Suppressor macrophage treated with lipopolysaccharide for 4 hours (primary cell): ENCODE measurements at regions not wholly inside any gene's neighbourhood (a gene's known extent, or its start where the extent isn't known, plus 50 kb on each side); places are given as distances from the start of the nearest gene placed in this dataset.

Source experiments
- DNase-seq: peaks from one replicate; pipeline ENCODE4 v3.0.0-alpha.2; 2020

DNA sequence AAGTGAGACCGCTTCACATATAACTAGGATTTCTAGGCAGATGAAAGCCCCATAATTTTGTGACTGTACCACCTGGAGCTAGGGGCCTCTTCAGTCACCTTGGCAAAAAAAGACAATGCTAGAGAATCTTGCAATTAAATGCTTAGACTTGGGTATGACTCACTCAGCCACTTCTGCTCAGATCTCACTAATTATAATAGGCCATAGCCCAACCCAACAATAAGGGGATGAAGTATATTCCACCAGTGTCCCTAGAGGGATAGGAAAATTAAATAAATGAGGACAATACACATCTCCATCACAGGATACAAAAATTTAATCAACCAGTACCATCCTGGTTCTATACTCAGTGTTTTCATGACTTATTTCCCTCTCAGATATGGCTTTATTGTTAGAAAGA lies 1079.9 kb upstream of the C9orf72 start:
- no peak for DNase-seq

DNA sequence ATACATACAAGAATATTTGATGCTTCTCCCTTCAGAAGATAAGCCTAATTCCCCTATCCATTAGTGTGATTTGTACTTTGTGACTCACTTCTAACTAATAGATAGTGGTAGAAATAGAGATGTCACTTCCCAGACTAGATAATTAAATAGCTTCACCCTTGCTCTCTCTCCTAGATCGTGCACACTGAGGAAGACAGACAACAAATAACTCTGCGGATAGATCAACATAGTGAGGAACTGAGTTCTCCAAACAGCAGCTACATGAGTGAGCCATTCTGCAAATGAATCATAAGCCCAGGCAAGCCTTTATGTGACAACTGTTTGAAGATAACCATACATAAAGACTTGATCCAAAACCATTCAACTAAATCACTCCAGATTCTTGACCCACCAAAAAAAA lies 1083.4 kb upstream of the C9orf72 start:
- no peak for DNase-seq

DNA sequence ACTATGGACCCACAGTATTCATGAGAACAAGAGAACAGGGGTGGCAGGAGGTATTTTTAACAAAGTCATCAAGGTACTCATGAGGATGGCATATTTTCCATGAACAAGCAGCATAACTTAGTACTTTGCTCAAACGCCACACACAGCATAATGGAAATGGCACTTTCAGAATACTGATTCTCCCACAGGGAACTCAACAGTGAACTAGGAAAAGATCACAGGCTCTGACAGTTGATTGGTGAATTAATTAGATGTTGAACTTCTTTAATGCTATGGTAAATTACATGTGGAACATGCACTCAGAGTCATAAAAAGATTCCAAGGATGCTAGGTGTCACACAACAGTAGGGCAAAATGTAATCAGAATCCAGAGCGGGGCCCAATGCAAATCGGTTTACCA lies 1088.6 kb upstream of the C9orf72 start:
- no peak for DNase-seq

DNA sequence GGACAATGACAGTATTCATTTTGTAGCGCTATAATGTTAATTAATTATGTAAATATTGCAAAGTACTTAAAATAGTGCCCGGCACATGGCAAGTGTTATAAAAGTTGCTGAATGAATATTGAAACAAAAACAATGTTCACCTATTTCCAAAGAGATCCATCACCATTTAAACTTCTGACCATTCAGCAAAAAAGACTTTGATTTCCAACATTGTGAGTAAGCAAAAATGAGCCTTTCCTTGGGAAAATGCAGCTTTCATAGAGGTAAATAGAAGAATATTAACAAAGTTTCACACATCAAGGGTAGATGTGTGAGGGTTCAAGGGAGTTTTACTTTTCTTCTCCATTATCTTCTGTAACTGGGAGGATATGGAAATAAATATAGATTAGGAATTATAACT lies 1089.4 kb upstream of the C9orf72 start:
- no peak for DNase-seq

DNA sequence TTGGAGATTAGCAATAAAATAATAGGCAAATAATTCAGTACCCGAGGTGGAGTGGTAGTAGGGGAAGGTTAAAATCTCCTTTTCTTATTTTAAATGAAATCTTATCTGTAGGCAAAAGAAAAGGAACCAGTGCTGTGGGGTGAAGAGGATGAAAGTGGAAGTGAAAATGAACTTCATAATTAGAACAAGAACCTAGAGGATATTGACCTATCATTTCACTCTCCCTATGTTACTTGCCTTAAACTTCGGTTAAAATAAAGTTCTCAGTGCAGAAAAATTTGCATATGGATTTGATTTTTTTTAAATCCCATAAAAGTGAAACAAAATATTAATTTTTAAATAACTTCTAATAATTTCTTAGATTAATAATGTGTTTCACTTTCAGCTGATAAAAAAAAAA lies 1094.9 kb upstream of the C9orf72 start:
- DNase-seq: no peak

DNA sequence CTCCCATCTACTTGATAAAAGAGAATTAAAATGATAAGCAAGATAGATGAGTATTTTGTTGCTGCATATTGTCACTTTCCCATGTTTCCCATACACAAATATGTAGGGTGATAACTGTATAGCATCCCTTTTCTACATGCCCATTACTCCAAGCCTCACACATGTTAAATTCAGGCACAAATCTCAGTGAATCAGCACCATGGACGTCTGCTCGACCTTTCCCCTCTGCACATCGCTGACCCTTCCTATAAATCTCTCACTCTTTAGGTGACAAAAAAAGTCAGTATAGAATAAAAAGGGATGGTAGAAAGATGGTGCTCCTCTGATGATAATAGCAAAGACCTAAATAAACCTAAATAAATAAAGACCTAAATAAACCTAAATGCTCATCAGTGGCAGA lies 1097.7 kb upstream of the C9orf72 start:
- no peak for DNase-seq

DNA sequence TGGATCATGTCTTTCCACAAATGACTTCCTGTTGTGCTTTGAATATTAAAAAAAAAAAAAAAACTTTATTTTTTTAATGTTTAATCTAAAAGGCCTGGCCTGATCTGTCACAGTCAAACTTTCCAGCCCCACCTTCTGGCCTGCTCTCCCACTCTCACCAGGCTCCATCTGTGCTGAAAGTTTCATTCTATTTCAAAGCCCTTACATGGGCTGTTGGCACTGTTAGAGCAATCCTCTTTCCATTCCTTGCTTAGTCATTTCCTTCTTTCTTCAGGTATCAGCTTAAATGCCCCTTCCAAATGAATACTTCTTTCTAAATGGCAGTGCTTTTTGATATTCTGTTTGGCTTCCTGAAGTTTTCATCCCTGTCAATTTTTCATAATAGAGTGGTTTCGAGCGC lies 1104.8 kb upstream of the C9orf72 start:
- DNase-seq: no peak

DNA sequence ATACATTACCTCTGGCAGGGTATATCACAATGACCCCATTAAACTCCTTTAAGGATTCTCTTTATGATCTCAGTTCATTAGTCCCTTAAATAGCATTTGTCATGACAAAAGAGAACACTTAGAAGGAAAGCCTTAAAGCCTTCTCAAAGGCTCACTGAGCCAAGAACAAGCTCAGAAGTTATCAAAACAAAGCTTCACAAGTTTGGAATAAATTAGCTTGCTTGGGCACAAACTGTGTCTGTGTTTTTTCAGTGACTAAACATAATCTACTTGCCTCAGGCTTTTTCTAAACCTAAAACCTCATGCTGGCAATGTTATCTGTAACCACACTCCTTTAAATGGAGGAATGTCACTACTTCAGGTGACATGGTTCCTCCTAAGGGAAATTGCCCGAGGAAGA lies 1114.9 kb upstream of the C9orf72 start:
- DNase-seq: no peak

DNA sequence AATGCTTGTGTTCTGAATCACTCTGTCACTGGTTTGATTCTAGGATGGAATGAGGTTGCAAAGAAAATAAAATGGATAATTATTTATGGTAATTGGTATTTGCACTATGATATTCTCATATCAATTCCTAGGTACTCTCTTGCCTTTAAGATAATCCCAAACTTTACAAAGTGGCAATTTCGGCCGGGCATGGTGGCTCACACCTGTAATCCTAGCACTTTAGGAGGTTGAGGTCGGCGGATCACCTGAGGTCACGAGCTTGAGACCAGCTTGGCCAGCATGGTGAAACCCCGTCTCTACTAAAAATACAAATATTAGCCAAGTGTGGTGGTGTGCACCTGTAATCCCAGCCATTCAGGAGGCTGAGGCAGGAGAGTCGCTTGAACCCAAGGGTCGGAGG lies 1118.7 kb upstream of the C9orf72 start:
- DNase-seq: no peak

DNA sequence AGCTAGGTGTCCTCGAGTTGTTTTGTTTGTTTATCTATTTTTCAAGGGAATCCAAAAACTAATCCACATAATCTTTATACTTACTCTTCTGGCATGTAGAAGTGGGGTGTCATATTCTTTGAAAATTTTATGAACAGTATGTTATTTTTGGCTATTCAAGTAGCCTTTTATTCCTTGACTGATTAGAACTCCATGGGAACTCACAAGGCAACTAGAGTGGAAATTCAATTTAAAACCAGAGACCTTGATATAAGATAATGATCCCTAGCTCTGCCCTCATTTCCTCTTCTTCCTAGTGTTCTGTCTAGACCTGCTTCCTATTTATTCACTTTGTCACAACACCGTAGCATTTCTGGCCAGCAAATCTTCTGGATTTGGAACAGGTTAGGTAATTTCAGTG lies 1123.7 kb upstream of the C9orf72 start:
- no peak for DNase-seq

DNA sequence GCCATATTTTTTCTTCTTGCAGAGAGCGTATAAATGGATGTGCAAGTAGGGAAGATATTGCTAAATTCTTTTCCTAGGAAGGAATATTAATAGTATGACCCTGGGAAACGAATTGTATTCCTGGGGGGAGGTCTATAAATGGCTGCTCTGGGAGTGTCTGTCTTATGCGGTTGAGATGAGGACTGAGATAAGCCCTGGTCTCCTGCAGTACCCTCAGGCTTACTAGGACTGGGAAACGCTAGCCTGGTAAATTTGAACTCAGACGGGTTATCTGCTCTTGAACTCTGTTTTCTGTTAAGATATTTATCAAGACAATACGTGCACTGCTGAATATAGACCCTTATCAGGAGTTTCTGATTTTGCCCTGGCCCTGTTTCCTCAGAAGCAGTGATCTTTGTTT lies 1126.4 kb upstream of the C9orf72 start:
- DNase-seq: no peak

DNA sequence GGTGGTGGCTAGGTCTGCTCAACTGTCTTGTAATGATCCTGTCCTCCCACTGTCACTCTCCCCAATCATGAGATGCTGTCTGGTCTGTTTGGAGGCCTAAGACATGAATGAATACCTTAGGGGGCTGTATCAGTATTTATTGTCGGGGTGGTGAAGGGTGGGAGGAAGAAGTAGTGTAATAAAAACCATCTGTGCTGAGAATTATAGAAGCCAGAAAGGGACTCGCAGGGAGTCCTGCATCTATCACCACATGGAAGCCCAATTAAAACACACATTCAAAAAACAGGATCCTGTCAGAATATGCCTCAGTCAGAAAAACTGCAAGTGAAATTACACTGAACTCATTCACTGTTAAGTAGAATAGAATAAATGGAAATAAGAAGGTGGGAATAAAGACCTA lies 1134.3 kb upstream of the C9orf72 start:
- DNase-seq: no peak

DNA sequence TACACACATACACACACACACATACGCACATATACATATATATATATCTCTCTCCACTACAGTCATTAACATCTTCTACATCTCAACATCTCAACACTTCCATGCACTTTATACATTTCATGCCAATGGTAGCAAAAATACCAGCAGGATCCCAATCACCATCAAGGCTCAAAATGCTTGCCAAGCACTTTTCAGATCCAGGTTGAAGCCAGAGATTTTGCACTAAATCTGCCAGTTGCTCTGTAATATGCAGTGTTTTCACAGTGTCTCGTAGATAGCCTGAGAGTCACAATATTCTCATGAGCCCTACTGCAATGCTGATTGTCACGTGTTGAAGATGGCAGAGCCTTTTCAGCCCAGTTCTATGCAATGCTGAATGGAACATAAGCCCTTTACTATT lies 1140.9 kb upstream of the C9orf72 start:
- no peak for DNase-seq

DNA sequence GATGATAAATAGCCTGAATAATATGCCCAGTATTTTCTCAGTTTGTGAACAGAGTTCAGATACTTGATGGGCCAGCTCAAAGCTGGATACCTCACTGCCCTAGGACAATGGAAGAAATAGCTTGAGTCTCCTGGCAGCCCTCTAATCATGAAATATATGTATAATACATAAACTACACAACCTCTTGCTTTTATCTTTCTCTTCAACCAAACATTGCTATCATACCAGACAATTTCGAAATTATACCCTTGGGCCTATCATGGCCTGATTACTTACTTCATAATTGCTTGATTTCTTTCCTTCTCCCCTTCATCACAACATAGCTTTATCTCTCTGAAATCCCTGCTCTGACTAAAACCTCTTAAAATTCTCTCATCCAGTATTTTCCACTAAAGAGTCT lies 1144.9 kb upstream of the C9orf72 start:
- no peak for DNase-seq

DNA sequence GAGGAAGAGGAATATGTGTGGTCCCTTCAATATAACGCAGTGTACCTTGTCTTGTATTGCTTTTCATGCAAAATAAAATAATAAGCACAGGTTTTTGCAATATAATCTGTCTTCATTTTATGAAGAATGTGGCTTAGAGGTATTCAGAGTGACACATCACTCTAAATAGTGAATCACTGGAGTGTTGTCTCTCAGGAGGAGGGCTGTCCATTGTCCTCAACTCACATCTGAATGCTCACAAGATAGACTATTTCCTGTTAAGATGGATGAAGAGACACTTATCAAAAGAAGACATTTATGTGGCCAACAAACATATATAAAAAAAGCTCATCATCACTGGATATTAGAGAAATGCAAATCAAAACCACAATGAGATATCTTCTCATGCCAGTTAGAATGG lies 1147.5 kb upstream of the C9orf72 start:
- no peak for DNase-seq

DNA sequence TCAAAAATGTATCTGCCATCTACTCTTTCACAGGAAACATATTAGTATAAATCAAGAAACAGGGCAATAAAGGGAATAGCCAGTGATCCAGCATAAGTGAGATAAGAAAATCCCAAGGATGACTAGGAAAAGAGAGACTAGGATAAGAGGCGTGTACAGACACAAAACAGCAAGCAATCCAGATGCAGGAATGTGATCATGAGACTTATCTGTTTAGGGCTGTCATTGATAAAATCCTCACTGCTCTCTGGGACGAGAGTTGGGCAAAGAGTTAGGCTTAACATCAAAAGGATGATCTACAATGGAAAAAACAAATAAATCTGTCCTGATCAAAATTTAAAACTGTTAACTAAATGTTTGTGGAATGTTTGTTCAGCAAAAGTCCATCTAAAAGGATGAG lies 1156.8 kb upstream of the C9orf72 start:
- no peak for DNase-seq

DNA sequence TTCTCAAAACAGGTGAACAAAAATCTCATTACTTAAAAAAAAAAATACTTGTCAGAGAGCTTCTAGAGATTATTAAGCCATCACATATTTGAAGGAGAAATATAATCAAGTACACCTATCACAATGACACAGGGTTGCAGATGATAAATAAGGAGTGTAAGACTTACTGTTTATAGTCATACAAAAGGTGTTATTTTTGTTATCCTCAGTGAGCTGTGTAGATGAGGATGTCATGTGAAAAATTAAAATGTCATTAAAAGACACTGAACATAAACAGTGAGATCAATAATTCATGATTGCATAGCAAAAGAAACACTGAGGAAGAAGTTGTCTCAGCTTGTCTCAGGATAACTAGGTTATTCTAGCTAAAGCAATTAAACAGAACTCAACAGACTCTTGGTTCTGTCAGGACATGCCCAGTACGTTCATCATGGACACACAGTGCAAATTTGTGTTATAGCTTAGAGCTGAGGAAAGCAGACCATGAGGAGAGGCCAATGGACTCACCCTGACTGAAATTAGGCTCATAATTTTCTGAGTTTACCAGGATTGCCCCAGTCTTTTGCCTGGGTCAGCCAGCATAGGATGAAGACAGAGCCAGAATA lies 1162.6 kb upstream of the C9orf72 start:
- DNase-seq: no peak

DNA sequence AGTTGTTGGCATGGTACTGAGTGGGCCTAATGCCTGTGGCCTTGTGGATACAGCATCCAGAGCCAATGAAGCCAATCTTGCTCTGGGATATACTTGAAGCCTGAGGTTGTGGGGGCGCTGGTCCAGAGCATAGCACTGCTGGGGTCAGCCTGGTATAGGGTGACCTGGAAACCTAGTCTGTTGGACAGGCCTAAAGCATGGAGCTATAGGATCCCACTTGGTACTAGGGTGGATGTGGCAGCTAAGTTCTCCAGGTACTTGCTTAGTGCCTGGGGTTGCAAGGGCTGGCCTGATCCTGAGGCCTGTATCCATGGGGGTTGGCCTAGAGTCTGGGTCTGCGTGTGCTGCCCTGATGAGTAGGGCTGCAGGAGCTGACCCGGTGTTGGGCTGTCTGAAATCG lies 1168.2 kb upstream of the C9orf72 start:
- DNase-seq: no peak

DNA sequence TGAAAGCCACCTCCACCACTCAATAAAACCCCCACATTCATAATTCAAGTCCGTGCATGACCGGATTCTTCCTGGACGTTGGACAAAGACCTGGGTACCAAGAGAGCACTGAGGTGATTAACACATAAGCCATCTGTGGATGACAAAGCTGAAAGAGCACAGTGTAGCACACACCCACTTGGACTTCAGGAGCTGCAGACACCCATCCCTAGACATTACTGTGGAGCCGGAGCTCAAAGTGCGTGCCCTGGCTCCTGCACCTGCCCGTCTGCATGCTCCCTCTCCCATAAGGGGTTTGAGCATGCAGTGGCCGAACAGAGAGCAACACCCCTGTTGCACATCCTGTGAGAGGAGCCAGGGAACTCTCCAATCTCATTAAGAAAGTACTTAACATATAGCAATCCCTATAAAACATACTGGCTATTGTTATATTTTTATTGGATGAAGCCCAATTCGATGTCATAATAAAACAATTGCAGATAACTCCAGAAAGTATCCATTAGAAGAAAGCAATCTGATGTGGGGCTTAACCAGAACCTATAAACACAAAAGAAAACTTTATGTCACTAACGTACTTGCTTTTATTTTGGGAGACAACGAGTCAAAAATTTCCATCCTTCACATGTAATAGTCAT lies 1174.2 kb upstream of the C9orf72 start:
- no peak for DNase-seq

DNA sequence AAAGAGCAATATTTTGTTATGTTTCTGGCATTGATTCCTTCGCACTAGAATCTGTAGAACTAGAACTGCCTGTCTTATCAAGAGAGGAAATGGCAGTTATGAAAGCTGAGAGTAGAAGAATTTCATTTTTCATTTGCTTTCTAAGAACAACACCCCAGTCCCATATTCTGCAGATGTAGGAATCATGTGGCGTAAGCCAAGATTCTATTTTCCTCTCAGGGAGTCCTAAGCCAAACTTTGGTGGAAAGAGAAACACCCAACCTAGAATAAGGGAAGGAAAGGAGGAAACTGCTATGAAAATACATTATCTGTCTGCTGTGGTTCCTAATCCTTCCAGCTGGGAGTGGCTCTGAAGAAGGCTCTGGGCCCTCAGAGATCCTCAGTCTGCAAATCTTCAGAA lies 1176.9 kb upstream of the C9orf72 start:
- DNase-seq: no peak

DNA sequence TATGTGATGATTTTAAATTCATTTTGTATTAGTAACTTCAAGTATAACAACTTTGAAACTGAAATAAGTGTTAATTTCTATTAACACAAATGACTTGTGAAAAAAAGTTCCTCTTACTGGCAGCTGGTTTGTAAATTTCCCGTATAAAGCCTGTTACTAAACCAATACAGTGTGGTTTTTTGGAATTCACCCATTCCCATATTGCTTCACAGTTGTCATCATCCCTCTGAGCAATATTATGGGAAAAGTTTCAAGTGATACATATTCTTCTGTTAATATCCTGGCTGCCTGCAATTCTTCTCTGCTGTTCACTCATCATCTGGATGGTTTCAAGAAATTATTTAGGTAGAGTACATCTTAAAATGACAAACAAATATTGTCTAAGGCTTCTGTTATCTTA lies 1185.1 kb upstream of the C9orf72 start:
- no peak for DNase-seq

DNA sequence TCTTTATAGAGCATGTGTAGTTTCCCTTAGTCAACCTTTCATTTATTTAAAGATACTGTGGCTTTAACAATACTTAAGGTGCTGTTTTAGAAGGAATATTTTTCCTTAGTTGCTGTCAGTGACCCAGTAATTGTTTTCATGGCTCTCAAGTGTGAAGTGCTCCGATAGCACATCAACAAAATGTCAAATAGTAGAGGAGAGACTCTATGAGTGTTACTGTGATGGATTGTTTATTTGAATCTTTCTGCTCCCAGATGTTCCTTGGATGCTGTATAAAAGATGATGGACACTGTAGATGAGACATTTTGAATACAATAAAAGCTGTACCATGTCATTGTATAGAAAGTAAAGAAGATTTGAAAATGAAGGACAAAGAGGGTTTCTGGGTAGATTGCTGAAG lies 1185.7 kb upstream of the C9orf72 start:
- no peak for DNase-seq

DNA sequence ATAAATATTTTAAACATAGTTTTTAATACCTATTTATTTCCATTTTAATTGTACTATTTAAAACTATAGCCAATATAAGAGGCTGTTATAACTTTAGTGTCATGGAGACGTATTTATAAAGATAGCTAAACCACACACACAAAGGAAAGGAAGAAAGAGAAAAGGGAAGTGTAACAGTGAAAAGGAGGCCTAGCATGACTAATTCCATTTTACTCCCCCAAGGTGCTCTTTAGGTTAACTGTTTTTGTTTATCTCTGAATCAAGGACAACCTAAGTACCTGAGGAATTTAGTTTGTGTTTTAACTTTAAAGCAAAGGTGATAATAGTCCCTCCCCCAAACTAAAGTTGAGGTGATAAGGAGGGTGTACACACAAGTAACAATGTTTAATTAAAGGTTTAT lies 1188.9 kb upstream of the C9orf72 start:
- no peak for DNase-seq

DNA sequence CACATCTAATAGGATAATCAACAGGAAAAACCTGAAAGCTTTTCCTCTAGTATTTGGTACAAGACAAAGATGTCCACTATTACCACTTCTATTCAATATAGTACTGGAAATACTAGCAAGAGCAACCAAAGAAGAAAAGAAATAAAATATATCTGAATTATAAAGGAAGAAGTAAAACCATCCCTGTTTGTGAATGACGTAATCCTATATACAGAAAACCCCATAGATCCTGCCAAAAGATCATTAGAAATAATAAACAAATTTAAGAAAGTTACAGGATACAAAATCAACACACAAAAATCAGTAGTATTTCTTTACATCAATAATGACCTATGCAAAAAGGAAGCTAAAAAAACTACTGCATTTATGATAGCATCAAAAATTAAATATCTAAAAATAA lies 1191.3 kb upstream of the C9orf72 start:
- no peak for DNase-seq

DNA sequence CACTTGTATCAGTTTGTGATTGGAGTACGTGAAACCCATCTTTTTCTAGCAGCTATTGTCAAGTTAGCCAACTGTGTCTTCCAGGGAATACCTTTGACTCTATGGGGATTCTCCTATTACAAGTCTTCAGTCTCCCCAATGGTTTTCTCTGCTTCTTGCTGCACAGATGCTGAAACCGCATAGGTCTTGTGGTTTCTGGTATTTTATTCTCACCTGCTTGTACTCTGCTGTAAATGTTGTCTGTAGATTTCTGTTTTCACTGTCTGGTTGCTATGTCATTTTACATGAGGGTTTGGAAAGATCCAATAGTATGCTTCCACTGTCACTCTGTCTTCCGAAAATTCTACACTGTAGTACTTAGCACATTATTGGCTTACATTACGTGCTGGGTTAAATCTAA lies 1196.9 kb upstream of the C9orf72 start:
- no peak for DNase-seq

DNA sequence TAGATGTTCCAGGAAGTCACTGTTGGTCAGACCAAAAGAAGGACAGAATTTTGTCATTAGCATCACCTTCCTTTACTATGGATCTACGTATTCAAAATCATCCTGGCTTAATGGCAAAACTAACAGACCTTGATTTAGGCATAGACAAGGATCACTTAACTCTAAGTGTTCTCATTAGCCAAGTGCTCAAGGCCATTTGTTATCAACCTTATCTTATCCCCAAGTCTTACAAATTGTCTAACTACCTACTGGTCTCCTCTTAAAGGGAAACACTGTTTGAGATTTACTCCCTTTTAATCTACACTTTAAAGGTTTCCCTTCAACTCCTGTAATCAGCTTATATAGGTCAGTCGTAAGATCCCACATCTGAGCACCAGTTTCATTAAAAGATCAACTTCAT lies 1197.5 kb upstream of the C9orf72 start:
- DNase-seq: no peak
